Smooth muscle cell of the brain vasculature (primary cell): ENCODE measurements at regions not wholly inside any gene's neighbourhood (a gene's known extent, or its start where the extent isn't known, plus 50 kb on each side); places are given as distances from the start of the nearest gene placed in this dataset.
"Not testable (repeated sequence)": the region's sequence is repeated elsewhere in the genome, so short reads cannot be mapped to it uniquely, and the experiment has no call there.

Experiments used
- DNase-seq: peaks from one replicate; pipeline ENCODE4 v3.0.0-alpha.2; 2012; ENCODE audit warnings: low read depth, low spot score

GRCh38 chr18:71371951-71372605 lies 1083.2 kb downstream of the SOCS6 start:
- no peak for DNase-seq

GRCh38 chr18:71370671-71371445 lies 1082.0 kb downstream of the SOCS6 start:
- DNase-seq, result no peak

GRCh38 chr18:71370095-71370494 lies 1081.2 kb downstream of the SOCS6 start:
- DNase-seq, result no peak

- no peak for DNase-seq
Measured at GRCh38 chr18:71362140-71362539, 1073.3 kb downstream of the SOCS6 start.

GRCh38 chr18:71355599-71355998 lies 1066.8 kb downstream of the SOCS6 start:
- DNase-seq, result not testable (repeated sequence)

GRCh38 chr18:71352618-71353017 lies 1063.8 kb downstream of the SOCS6 start:
- no peak for DNase-seq

- no peak for DNase-seq
Measured at GRCh38 chr18:71336576-71337210, 1047.8 kb downstream of the SOCS6 start.

GRCh38 chr18:71329563-71329962 lies 1040.7 kb downstream of the SOCS6 start:
- no peak for DNase-seq

GRCh38 chr18:71329114-71329513 lies 1040.3 kb downstream of the SOCS6 start:
- DNase-seq, result no peak

GRCh38 chr18:71327850-71328249 lies 1039.0 kb downstream of the SOCS6 start:
- no peak for DNase-seq

GRCh38 chr18:71327441-71327840 lies 1038.6 kb downstream of the SOCS6 start:
- DNase-seq, result no peak

- DNase-seq, result no peak
Measured at GRCh38 chr18:71326826-71327225, 1038.0 kb downstream of the SOCS6 start.

GRCh38 chr18:71324356-71324755 lies 1035.5 kb downstream of the SOCS6 start:
- DNase-seq, result no peak

GRCh38 chr18:71322201-71322600 lies 1033.4 kb downstream of the SOCS6 start:
- no peak for DNase-seq

- DNase-seq, result no peak
Measured at GRCh38 chr18:71321319-71321718, 1032.5 kb downstream of the SOCS6 start.

- DNase-seq, result no peak
Measured at GRCh38 chr18:71304856-71305255, 1016.0 kb downstream of the SOCS6 start.

- not testable (repeated sequence) for DNase-seq
Measured at GRCh38 chr18:71303743-71304142, 1014.9 kb downstream of the SOCS6 start.

- DNase-seq, result no peak
Measured at GRCh38 chr18:71301596-71301995, 1012.8 kb downstream of the SOCS6 start.

- not testable (repeated sequence) for DNase-seq
Measured at GRCh38 chr18:71294201-71294600, 1005.4 kb downstream of the SOCS6 start.

- no peak for DNase-seq
Measured at GRCh38 chr18:71293322-71293721, 1004.5 kb downstream of the SOCS6 start.

GRCh38 chr18:71287268-71287667 lies 998.4 kb downstream of the SOCS6 start:
- DNase-seq, result no peak

- no peak for DNase-seq
Measured at GRCh38 chr18:71252351-71252865, 963.6 kb downstream of the SOCS6 start.
